Duodenal mucosa (tissue), 2 donors: ENCODE measurements at regions not wholly inside any gene's neighbourhood (a gene's known extent, or its start where the extent isn't known, plus 50 kb on each side); places are given as distances from the start of the nearest gene placed in this dataset.

Source experiments
- H3K27ac ChIP-seq: one replicate; pipeline ENCODE4 v1.7.0; 2013; ENCODE audit warnings: low read depth, low read length
- H3K27me3 ChIP-seq, 2 donors: one replicate each; pipeline ENCODE4 v1.7.0; 2013; ENCODE audit warnings: low read length in 2 of 2, control low read depth in 1 of 2; ENCODE audit not compliant: insufficient read depth in 2 of 2, control insufficient read depth in 1 of 2
- H3K36me3 ChIP-seq, 2 donors: one replicate each; pipeline ENCODE4 v1.7.0; 2013; ENCODE audit warnings: low read length in 2 of 2, control low read depth in 1 of 2; ENCODE audit not compliant: insufficient read depth in 2 of 2, control insufficient read depth in 1 of 2
- H3K4me1 ChIP-seq, 2 donors: one replicate each; pipeline ENCODE4 v1.7.0; 2013; ENCODE audit warnings: low read length in 2 of 2, control low read depth in 1 of 2; ENCODE audit not compliant: insufficient read depth in 2 of 2, control insufficient read depth in 1 of 2
- H3K4me3 ChIP-seq, 2 donors: one replicate each; pipeline ENCODE4 v1.7.0; 2013; ENCODE audit warnings: low read length in 2 of 2, low read depth in 1 of 2
- H3K9ac ChIP-seq, 2 donors: one replicate each; pipeline ENCODE4 v1.7.0; 2013; ENCODE audit warnings: low read length in 2 of 2, low read depth in 1 of 2
- H3K9me3 ChIP-seq, 2 donors: one replicate each; pipeline ENCODE4 v1.7.0; 2013; ENCODE audit warnings: low read length in 2 of 2, control low read depth in 1 of 2; ENCODE audit not compliant: control insufficient read depth in 1 of 2

DNA sequence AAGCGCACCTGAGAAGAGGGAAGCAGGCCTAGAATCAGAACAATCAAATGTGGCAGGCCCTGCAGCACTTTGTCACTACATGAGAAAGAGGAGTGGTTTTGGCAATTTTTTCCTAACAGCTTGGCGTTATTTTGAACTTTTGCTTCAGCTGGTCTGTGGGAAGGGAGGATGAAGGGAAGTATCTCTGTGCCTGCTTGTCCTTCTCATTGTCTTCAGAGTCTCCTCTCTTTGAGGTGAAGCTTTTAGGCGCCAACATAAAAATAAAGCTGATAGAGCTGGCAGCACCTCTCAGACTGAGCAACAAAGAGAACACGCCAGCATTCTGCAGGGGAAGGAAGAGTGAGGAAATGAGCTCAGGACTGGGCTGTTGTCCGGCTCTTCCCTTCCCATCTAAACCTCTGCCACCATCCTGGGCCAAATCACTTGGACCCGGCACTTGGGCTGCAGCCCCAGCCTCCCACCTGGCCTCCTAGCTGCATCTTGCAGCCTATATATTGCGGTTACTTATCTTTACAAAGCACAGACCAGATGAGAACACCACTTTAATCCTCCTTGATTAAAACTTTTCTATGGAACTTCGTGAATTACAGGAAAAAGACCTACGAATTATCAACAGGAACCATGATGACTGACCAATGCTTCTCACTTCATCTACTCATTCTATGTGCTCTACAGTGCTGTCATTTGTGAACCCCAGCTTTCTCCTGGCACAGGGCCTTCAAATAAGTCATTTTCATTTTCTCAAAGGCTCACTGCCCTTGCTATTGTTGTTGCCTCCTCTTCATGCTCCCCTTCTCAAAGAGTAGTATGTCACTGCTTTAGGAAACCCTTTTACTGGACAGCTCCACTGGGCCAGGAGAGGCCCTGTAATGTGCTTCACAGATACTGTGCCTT lies 476.4 kb upstream of the HS3ST1 start:
- H3K27me3 ChIP-seq: no peaks in the 10 kb centered on the region
- H3K36me3 ChIP-seq: no peaks in the 10 kb centered on the region
- H3K9ac ChIP-seq: no peak overlapping the region
- H3K9me3 ChIP-seq: no peaks in the 10 kb centered on the region
- H3K27ac ChIP-seq: no peak overlapping the region
- H3K4me3 ChIP-seq: no peak overlapping the region
- peaks cover 5 to 9% of the 10 kb centered on the region in 2 donors for H3K4me1 ChIP-seq

DNA sequence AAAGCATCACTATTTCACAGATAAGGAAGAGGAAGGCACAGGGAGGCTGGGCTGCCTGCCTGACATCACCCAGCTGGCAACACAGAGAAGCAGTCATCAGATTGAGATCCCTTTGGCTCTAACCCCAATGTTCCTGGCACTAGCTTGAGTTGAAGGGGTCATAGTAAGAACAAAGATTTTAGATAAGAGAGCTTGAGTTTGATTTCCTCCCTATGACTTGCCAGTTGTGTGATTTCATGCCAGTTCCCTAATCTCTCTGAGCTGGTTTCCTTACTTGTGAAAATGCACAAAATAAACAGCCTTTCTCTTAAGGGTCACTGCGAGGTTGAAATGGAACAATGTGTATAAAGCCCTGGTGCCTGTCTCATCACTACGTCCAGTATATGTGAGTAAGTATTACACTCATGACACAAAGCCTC lies 475.4 kb upstream of the HS3ST1 start:
- Histone ChIP-seq H3K27ac (no peak overlapping the region), H3K4me3 (no peak overlapping the region), H3K36me3 (no peaks in the 10 kb centered on the region)

DNA sequence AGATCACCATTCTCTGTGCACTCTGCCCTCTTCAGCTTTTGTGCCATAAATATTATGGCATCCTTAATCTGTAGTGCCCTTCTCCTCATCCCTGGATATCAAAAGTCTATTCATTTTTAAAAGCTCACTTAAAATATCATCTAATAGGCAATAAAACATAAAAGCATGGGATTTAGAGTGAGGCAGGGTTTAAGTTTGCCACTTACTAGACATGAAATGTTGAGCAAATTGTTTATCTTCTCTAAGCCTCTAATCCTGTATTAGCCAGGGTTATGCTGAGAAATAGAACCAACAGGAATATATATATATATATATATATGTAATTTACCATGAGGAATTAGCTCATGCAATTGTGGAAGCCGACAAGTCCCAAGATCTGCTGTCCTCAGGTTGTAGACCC lies 472.4 kb upstream of the HS3ST1 start:
- Histone ChIP-seq H3K9ac (no peak overlapping the region), H3K4me1 (peaks cover 9% of the 10 kb centered on the region in 2 donors), H3K36me3 (no peaks in the 10 kb centered on the region), H3K27ac (no peak overlapping the region), H3K9me3 (peaks cover 6 to 7% of the 10 kb centered on the region in 2 donors), H3K4me3 (no peak overlapping the region), H3K27me3 (no peaks in the 10 kb centered on the region)

More for the DNA sequence above, 475.4 kb upstream of the HS3ST1 start:
- no peak overlapping the region for H3K9ac ChIP-seq
- H3K9me3 ChIP-seq: no peaks in the 10 kb centered on the region
- H3K4me1 ChIP-seq: peaks cover 9% of the 10 kb centered on the region in 2 donors
- H3K27me3 ChIP-seq: no peaks in the 10 kb centered on the region

DNA sequence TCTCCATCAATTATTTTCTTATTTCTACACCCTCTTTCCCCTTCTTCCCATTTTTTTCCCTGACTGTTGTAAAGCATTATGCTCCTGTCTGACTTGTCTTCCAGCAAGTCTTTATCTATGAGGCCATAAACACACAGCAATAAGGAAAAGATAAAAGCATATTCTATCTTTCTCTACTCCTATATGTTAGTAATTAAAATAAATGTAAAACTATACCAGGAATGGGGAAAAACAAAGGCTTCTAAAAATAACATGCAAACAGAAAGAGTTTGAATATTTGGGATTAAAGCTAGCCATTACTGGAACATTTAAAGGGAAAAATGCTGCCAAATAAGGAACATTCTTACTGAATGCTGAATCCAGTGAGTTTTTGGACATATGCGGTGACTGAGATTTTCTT lies 471.7 kb upstream of the HS3ST1 start:
- Histone ChIP-seq H3K36me3 (no peaks in the 10 kb centered on the region), H3K4me1 (peaks cover 9% of the 10 kb centered on the region in 2 donors), H3K9ac (no peak overlapping the region), H3K27me3 (no peaks in the 10 kb centered on the region), H3K27ac (no peak overlapping the region), H3K4me3 (no peak overlapping the region), H3K9me3 (peaks cover 6 to 7% of the 10 kb centered on the region in 2 donors)

DNA sequence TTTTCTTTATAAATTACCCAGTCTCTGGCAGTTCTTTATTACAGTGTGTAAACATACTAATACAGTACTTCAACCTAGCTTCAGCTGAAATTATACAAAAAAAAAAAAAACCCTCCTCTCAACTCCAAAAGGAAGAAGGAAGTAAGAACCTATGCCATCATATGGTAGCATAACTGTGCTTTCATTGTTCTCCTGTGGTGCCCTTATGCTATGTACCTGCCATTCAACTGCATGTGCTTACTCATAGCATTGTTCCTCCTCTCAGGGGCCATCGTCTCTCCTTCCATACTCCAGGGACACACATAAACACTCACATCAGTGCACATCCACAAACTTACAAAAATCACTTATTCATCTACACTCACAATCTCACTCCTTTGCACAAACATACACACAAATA lies 470.1 kb upstream of the HS3ST1 start:
- Histone ChIP-seq H3K9me3 (peaks cover 6 to 7% of the 10 kb centered on the region in 2 donors), H3K4me3 (no peak overlapping the region), H3K9ac (no peak overlapping the region), H3K27ac (no peak overlapping the region), H3K36me3 (no peaks in the 10 kb centered on the region), H3K4me1 (peaks cover 6% of the 10 kb centered on the region in 2 donors), H3K27me3 (no peaks in the 10 kb centered on the region)

DNA sequence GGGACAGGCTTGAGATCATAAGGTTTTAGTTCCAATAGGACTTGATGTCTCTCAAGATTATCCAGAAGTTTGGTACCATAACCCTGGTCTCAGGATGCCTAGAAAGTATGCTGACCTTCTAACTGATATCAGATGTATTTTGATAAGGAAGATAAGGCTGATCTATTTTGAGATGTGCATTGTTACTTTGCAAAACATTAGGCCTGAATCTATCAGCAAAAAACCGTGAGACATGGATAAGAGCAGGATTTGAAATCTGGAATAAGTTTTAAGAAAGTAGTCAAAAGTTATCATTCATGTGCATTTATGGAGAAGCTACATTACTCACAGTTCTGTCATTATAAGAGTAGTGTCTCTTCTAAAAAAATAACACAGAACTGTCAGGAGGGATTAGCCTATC lies 467.1 kb upstream of the HS3ST1 start:
- H3K9ac ChIP-seq: no peak overlapping the region
- H3K27me3 ChIP-seq: no peaks in the 10 kb centered on the region
- no peak overlapping the region for H3K4me3 ChIP-seq
- peaks cover 6 to 7% of the 10 kb centered on the region in 2 donors for H3K9me3 ChIP-seq
- peaks cover 4 to 6% of the 10 kb centered on the region in 2 donors for H3K4me1 ChIP-seq
- H3K27ac ChIP-seq: no peak overlapping the region
- H3K36me3 ChIP-seq: no peaks in the 10 kb centered on the region

DNA sequence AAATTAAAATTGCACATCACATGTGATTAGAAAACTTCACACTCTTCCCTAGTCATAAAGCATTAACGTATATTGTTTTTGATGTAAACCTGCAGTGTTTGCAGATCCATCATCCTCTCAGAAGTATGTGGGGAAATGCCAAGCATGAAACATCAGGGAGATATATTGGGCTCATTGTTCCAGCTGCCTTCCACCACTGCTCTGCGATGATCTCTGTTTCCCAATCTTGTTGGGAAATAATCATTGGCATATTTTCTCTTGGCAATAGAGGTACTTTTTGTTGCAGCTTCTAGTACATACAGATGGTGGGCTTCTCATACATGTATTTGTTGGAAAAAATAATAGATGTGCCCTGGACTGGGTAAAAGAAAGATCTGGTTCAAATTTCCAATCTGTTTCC lies 466.3 kb upstream of the HS3ST1 start:
- H3K9me3 ChIP-seq: peaks cover 6 to 7% of the 10 kb centered on the region in 2 donors
- H3K27me3 ChIP-seq: no peaks in the 10 kb centered on the region
- H3K9ac ChIP-seq: no peak overlapping the region
- H3K27ac ChIP-seq: no peak overlapping the region
- H3K4me3 ChIP-seq: no peak overlapping the region
- no peaks in the 10 kb centered on the region for H3K36me3 ChIP-seq
- peaks cover 0 to 3% of the 10 kb centered on the region in 2 donors for H3K4me1 ChIP-seq

DNA sequence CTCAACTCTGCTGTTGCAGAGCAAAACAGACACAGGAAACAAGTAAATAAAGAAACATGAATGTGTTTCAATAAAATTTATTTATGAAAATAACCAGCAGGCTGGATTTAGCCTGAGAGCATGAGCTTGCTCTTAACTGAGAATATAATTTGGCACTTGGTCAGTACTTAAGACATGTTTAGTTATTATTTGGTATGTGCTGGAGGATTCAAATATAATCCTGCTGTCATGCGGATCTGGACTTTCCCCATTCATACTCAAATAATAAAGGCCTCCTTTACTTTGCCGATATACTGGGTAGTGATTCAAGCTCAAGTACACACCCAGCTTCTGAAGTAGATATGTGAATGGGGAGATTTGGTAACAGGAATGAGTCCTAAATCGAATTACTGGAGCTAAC lies 465.5 kb upstream of the HS3ST1 start:
- H3K36me3 ChIP-seq: no peaks in the 10 kb centered on the region
- no peak overlapping the region for H3K4me3 ChIP-seq
- no peaks in the 10 kb centered on the region for H3K27me3 ChIP-seq
- no peaks in the 10 kb centered on the region for H3K4me1 ChIP-seq
- H3K9me3 ChIP-seq: peaks cover 6 to 7% of the 10 kb centered on the region in 2 donors
- no peak overlapping the region for H3K9ac ChIP-seq
- no peak overlapping the region for H3K27ac ChIP-seq

DNA sequence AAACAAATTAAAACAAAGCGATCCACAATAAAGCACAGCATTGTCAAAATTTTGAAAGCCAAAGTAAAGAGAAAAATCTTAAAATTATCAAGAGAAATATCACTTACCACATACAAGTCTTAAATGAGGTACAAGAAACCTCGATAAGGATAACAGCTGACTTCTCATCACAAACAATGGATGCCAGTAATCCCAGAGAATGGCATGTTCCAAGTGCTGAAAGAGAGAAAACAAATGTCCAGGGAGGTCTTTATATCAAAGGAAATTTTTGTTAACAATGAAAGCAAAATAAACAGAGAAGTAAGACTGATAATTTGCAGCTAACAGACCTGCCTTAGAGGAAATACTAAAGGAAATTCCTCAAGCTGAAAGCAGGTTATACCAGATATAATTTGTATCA lies 460.4 kb upstream of the HS3ST1 start:
- no peaks in the 10 kb centered on the region for H3K9me3 ChIP-seq
- H3K27ac ChIP-seq: no peak overlapping the region
- H3K36me3 ChIP-seq: no peaks in the 10 kb centered on the region
- no peak overlapping the region for H3K4me3 ChIP-seq
- no peak overlapping the region for H3K9ac ChIP-seq
- no peaks in the 10 kb centered on the region for H3K27me3 ChIP-seq
- H3K4me1 ChIP-seq: no peaks in the 10 kb centered on the region

DNA sequence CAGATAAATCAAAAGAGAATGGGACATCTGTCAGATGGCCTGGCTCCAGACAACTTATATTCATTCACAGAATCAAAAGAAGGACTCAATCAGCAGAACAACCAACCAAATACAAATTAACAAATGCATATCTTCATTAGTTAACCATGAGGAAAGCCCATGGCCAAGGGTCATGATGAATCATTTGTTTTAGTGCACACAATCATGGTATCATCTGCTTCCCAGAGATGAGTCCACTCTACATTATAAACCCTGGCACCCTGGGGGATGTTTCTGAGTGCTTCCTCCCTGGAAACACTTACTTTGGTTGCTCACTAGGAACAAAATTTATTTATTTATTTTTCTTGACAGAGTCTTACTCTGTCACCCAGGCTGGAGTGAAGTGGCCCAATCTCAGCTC lies 453.3 kb upstream of the HS3ST1 start:
- H3K4me3 ChIP-seq: no peak overlapping the region
- no peak overlapping the region for H3K9ac ChIP-seq
- H3K36me3 ChIP-seq: no peaks in the 10 kb centered on the region
- H3K27me3 ChIP-seq: no peaks in the 10 kb centered on the region
- H3K9me3 ChIP-seq: no peaks in the 10 kb centered on the region
- H3K4me1 ChIP-seq: no peaks in the 10 kb centered on the region
- H3K27ac ChIP-seq: no peak overlapping the region
